ENCODE measurements at regions not wholly inside any gene's neighbourhood (a gene's known extent, or its start where the extent isn't known, plus 50 kb on each side); places are given as distances from the start of the nearest gene placed in this dataset.

DNA sequence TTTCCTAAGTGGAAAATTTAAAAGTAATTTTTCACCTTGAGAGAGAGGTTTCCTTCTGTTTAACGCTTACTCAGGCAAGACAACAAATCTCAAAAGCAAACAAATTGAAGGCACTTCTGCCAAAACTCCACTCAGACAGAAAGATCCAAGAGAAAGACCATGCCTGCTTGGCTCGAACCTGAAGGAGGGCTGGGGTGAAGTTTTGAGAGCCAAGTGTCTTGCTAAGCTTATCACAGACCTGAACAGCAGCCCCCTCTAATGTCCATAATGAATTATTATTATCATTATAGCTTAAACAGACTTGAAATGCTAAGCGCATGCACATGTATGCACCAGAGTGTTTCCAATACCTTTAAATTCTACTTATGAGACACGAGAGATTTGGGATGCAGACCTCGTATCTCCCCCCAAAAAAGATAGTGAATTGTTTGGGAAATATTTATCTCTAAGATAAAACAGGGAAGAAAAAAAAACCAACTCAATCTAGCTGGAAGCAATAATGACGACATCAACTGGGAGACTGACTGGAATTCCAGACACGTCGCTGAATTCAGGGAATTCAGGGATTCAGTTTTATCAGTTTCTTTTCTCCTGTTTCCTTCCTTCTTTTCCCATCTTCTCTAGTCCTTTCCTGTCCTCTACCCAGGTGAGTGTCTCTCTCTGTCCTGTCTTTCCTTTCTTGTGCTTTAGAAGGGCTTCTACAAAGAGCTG lies 473.2 kb downstream of the RBFOX1 start:
- TF ChIP-seq, protein P1, sequence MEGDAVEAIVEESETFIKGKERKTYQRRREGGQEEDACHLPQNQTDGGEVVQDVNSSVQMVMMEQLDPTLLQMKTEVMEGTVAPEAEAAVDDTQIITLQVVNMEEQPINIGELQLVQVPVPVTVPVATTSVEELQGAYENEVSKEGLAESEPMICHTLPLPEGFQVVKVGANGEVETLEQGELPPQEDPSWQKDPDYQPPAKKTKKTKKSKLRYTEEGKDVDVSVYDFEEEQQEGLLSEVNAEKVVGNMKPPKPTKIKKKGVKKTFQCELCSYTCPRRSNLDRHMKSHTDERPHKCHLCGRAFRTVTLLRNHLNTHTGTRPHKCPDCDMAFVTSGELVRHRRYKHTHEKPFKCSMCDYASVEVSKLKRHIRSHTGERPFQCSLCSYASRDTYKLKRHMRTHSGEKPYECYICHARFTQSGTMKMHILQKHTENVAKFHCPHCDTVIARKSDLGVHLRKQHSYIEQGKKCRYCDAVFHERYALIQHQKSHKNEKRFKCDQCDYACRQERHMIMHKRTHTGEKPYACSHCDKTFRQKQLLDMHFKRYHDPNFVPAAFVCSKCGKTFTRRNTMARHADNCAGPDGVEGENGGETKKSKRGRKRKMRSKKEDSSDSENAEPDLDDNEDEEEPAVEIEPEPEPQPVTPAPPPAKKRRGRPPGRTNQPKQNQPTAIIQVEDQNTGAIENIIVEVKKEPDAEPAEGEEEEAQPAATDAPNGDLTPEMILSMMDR (IDR thresholded peaks at IDR 0.05): peak; percentile 4
- no peak for TF ChIP-seq EZH2 (IDR thresholded peaks at IDR 0.05)

All from neural progenitor cell (in vitro differentiated cells).